ENCODE measurements at regions not wholly inside any gene's neighbourhood (a gene's known extent, or its start where the extent isn't known, plus 50 kb on each side); places are given as distances from the start of the nearest gene placed in this dataset.

DNA sequence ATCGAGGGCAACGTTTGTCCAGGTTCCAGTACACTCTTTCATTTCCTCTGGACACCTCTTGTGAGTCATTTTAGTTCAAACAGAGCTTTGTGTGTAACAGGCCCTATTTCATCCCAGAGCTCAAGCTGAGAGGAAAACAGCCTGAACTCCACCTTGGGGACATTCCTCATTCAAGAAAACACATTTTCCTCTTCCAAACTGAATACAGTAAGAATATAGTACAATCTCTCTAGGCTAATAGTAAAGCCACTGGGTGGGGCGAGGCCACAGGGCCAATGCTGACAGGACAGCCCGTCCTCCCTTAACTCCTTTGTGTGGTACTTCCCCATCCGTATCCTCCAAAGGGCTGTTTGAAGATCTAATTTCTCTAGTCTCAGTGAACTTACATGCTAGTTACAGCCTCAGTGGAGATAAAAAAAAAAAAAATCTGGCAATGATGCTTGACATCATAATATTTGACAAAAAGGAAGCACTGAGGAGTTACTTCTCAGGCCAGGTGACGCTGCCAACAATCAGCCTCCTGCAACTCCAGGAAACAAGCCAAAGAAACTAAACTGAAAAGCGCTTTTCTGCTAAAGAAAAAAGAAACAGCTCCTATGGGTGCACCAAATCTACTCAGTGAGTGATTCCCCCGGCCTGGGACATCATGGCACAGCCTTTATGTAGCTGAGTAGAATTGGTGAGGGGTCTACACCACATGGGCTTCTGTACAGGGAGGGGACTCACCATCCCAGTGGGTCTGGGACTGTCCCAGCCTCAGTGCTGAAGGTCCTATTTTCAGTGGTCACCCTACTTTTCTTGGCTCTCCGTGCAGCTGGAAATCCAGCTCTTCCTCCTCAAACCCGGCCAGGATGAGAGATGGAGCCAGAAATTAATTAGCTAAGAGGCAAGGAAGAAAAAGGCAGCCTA lies 238.2 kb upstream of the NEBL start:
- POLR2A ChIA-PET = no interaction called here
- peak overlapping the region; percentile 85 for H3K27ac ChIP-seq (ENCODE audit: low read length)

DNA sequence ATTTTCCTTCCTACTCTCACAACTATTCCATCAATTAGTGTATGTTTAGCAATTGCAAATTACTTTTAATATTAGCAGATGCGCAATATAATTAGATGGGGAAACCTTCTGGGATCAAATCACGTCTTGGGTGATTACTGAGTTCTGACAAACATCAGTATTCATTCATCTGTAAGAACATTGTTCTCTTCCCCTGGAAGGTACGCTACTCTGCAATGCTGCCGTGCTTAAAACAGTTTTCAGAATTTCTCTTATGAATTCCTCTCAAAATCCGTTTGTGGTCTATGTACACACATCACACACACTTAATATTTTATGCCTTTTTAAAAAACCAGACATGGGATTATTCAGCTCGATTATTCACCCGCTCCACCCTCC lies 237.5 kb upstream of the NEBL start:
- Histone ChIP-seq H3K27me3 (ENCODE audit: control insufficient read depth, insufficient read depth, low read length) (no peaks in the 10 kb centered on the region), H3K4me1 (ENCODE audit: control insufficient read depth, insufficient read depth, low read length) (peaks cover 31% of the 10 kb centered on the region), H3K4me3 (ENCODE audit: low read depth in 2 of 2, low read length in 2 of 2) (peak overlapping the region in 1 of 2 experiments; percentile 36; a peak in 2 of 4 replicates), H3K36me3 (ENCODE audit: control insufficient read depth, insufficient read depth, low read length) (no peaks in the 10 kb centered on the region), H3K9me3 (ENCODE audit: control insufficient read depth, insufficient read depth, low read depth, low read length) (no peaks in the 10 kb centered on the region), H3K27ac (ENCODE audit: low read length) (peak overlapping the region; percentile 85)
- TF ChIP-seq POLR2AphosphoS5 (IDR thresholded peaks at IDR 0.05; ENCODE audit: low read depth, low read length) (no peak), TCF7L2 (IDR thresholded peaks at IDR 0.05; ENCODE audit: low read depth, low read length) (no peak), SIN3A (IDR thresholded peaks at IDR 0.05; ENCODE audit: borderline replicate concordance, insufficient read depth, low read depth, low read length) (no peak)
- TF ChIP-seq, protein P1, sequence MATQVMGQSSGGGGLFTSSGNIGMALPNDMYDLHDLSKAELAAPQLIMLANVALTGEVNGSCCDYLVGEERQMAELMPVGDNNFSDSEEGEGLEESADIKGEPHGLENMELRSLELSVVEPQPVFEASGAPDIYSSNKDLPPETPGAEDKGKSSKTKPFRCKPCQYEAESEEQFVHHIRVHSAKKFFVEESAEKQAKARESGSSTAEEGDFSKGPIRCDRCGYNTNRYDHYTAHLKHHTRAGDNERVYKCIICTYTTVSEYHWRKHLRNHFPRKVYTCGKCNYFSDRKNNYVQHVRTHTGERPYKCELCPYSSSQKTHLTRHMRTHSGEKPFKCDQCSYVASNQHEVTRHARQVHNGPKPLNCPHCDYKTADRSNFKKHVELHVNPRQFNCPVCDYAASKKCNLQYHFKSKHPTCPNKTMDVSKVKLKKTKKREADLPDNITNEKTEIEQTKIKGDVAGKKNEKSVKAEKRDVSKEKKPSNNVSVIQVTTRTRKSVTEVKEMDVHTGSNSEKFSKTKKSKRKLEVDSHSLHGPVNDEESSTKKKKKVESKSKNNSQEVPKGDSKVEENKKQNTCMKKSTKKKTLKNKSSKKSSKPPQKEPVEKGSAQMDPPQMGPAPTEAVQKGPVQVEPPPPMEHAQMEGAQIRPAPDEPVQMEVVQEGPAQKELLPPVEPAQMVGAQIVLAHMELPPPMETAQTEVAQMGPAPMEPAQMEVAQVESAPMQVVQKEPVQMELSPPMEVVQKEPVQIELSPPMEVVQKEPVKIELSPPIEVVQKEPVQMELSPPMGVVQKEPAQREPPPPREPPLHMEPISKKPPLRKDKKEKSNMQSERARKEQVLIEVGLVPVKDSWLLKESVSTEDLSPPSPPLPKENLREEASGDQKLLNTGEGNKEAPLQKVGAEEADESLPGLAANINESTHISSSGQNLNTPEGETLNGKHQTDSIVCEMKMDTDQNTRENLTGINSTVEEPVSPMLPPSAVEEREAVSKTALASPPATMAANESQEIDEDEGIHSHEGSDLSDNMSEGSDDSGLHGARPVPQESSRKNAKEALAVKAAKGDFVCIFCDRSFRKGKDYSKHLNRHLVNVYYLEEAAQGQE (IDR thresholded peaks at IDR 0.05; ENCODE audit: insufficient read depth in 1 of 2, low read depth in 2 of 2, low read length in 1 of 2) = no peak
- TF ChIP-seq, protein P2, sequence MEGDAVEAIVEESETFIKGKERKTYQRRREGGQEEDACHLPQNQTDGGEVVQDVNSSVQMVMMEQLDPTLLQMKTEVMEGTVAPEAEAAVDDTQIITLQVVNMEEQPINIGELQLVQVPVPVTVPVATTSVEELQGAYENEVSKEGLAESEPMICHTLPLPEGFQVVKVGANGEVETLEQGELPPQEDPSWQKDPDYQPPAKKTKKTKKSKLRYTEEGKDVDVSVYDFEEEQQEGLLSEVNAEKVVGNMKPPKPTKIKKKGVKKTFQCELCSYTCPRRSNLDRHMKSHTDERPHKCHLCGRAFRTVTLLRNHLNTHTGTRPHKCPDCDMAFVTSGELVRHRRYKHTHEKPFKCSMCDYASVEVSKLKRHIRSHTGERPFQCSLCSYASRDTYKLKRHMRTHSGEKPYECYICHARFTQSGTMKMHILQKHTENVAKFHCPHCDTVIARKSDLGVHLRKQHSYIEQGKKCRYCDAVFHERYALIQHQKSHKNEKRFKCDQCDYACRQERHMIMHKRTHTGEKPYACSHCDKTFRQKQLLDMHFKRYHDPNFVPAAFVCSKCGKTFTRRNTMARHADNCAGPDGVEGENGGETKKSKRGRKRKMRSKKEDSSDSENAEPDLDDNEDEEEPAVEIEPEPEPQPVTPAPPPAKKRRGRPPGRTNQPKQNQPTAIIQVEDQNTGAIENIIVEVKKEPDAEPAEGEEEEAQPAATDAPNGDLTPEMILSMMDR (IDR thresholded peaks at IDR 0.05) = no peak
- ATAC-seq (peak; percentile 52), DNase-seq (ENCODE audit: low read depth, low spot score) (no peak)
- CTCF ChIA-PET = interaction anchor here (0.7 kb wide), 1 partner anchor 1562 kb away, joined by 4 read pairs; no protein-coding TSS in a partner anchor
- POLR2A ChIA-PET = no interaction called here
- intact Hi-C loops (cut with micrococcal nuclease; ENCODE audit: unreplicated experiment) = no loop called here
- in situ Hi-C loops (cut with HindIII; ENCODE audit: low pct_unique_long_range_greater_than_20kb, low sequenced_read_pairs) = no loop called here
- BruUV-seq (replicated peaks) = no TSS peak

More for the DNA sequence above, 238.2 kb upstream of the NEBL start:
- H3K36me3 ChIP-seq (ENCODE audit: control insufficient read depth, insufficient read depth, low read length) = no peaks in the 10 kb centered on the region
- in situ Hi-C loops (cut with HindIII; ENCODE audit: low pct_unique_long_range_greater_than_20kb, low sequenced_read_pairs) = no loop called here
- BruUV-seq (replicated peaks) = no TSS peak
- H3K9me3 ChIP-seq (ENCODE audit: control insufficient read depth, insufficient read depth, low read depth, low read length) = no peaks in the 10 kb centered on the region
- peak overlapping the region in 1 of 2 experiments; percentile 36; a peak in 2 of 4 replicates for H3K4me3 ChIP-seq (ENCODE audit: low read depth in 2 of 2, low read length in 2 of 2)
- TF ChIP-seq, protein P1 (IDR thresholded peaks at IDR 0.05; ENCODE audit: insufficient read depth in 1 of 2, low read depth in 2 of 2, low read length in 1 of 2) = no peak
- TF ChIP-seq TCF7L2 (IDR thresholded peaks at IDR 0.05; ENCODE audit: low read depth, low read length) = no peak
- no peak for TF ChIP-seq SIN3A (IDR thresholded peaks at IDR 0.05; ENCODE audit: borderline replicate concordance, insufficient read depth, low read depth, low read length)
- TF ChIP-seq, protein P2 (IDR thresholded peaks at IDR 0.05) = no peak
- no peak for TF ChIP-seq POLR2AphosphoS5 (IDR thresholded peaks at IDR 0.05; ENCODE audit: low read depth, low read length)
- DNase-seq (ENCODE audit: low read depth, low spot score) = peak; percentile 32
- peaks cover 31% of the 10 kb centered on the region for H3K4me1 ChIP-seq (ENCODE audit: control insufficient read depth, insufficient read depth, low read length)
- CTCF ChIA-PET = no interaction called here
- intact Hi-C loops (cut with micrococcal nuclease; ENCODE audit: unreplicated experiment) = no loop called here
- ATAC-seq = peak; percentile 95
- H3K27me3 ChIP-seq (ENCODE audit: control insufficient read depth, insufficient read depth, low read length) = no peaks in the 10 kb centered on the region
